ENCODE measurements at regions not wholly inside any gene's neighbourhood (a gene's known extent, or its start where the extent isn't known, plus 50 kb on each side); places are given as distances from the start of the nearest gene placed in this dataset.

DNA sequence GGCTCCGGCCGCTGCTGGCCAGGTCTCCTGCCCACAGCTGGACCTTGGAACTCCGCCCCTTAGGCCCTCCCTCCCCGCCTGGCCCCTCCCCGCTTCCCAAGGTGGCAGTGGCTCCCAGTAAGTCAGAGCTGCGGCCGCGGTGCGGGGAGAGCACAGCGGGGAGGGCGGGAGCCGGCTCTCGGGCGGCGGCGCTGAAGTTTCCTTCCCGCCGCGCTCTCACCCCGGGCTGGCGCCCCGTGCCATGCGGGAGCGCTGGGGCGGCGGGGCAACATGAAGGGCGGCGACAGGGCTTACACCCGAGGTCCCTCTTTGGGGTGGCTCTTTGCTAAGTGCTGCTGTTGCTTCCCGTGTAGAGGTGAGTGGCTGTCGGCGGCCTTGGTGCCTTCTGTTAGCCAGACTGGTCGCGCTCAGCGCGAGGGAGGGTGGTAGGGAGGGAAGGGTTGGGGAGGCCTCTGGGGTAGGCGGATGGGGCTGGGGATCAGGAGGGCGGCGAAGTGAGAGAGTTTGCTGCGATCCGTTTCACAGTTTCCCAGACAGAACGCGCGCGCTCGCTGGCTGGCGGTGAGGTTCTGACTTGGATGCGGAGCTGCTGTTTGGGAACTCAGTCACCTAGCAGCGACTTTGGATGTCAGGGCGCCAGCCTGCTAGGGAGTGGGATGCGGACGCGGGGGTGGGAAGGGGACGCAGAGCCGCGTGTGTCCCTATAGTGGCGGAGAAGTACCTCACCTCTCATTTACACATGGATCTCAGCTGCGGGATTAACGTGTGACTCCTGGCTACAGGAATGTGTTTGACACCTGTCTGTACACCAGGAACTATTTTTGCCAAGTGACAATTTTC lies 145.5 kb upstream of the UMPS start (continued):
- TF ChIP-seq ZNF446 (CRISPR knock-in tag; IDR thresholded peaks at IDR 0.05) (no peak), FOXC1 (CRISPR knock-in tag; IDR thresholded peaks at IDR 0.05; ENCODE audit: borderline replicate concordance) (no peak), DNMT3B (CRISPR knock-in tag; conservative IDR thresholded peaks at IDR 0.05) (no peak), ZNF253 (CRISPR knock-in tag; IDR thresholded peaks at IDR 0.05; ENCODE audit: borderline replicate concordance) (no peak), ZNF17 (CRISPR knock-in tag; IDR thresholded peaks at IDR 0.05) (0 out of 2 replicates have a peak, but pooled peaks have one; percentile 73), NFKBIZ (CRISPR knock-in tag; IDR thresholded peaks at IDR 0.05) (no peak), NFATC3 (CRISPR knock-in tag; IDR thresholded peaks at IDR 0.05) (no peak), SP4 (CRISPR knock-in tag; IDR thresholded peaks at IDR 0.05) (peak; percentile 61; the same call in 1 of the 2 replicates), ZFP36L2 (CRISPR knock-in tag; IDR thresholded peaks at IDR 0.05) (no peak), ZBTB7B (CRISPR knock-in tag; IDR thresholded peaks at IDR 0.05) (no peak), ZSCAN21 (CRISPR knock-in tag; IDR thresholded peaks at IDR 0.05; ENCODE audit: borderline replicate concordance) (0 out of 2 replicates have a peak, but pooled peaks have one; percentile 27), ZNF101 (CRISPR knock-in tag; IDR thresholded peaks at IDR 0.05; ENCODE audit: borderline replicate concordance, low read depth) (no peak), KMT2B (CRISPR knock-in tag; IDR thresholded peaks at IDR 0.05) (peak; percentile 52), ELF3 (CRISPR knock-in tag; IDR thresholded peaks at IDR 0.05) (peak; percentile 10; the same call in 1 of the 2 replicates), FOXA1 (IDR thresholded peaks at IDR 0.05) (no peak), FOXA1 (CRISPR knock-in tag; IDR thresholded peaks at IDR 0.05) (no peak), SAFB2 (CRISPR knock-in tag; IDR thresholded peaks at IDR 0.05; ENCODE audit: borderline replicate concordance, low read depth) (no peak; the same call in 1 of the 2 replicates), ZFP37 (CRISPR knock-in tag; IDR thresholded peaks at IDR 0.05; ENCODE audit: borderline replicate concordance) (0 out of 2 replicates have a peak, but pooled peaks have one; percentile 25), NFYC (CRISPR knock-in tag; IDR thresholded peaks at IDR 0.05) (no peak), ONECUT2 (CRISPR knock-in tag; IDR thresholded peaks at IDR 0.05) (no peak), KLF16 (CRISPR knock-in tag; IDR thresholded peaks at IDR 0.05) (no peak; a peak in 2 of 4 replicates)
- TF ChIP-seq, protein P1, sequence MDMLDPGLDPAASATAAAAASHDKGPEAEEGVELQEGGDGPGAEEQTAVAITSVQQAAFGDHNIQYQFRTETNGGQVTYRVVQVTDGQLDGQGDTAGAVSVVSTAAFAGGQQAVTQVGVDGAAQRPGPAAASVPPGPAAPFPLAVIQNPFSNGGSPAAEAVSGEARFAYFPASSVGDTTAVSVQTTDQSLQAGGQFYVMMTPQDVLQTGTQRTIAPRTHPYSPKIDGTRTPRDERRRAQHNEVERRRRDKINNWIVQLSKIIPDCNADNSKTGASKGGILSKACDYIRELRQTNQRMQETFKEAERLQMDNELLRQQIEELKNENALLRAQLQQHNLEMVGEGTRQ (IDR thresholded peaks at IDR 0.05; ENCODE audit: low read depth, low read length) = no peak
- TF ChIP-seq, protein P1 (CRISPR knock-in tag; IDR thresholded peaks at IDR 0.05; ENCODE audit: borderline replicate concordance) = peak; percentile 37; the same call in 1 of the 2 replicates
- TF ChIP-seq, protein P2, sequence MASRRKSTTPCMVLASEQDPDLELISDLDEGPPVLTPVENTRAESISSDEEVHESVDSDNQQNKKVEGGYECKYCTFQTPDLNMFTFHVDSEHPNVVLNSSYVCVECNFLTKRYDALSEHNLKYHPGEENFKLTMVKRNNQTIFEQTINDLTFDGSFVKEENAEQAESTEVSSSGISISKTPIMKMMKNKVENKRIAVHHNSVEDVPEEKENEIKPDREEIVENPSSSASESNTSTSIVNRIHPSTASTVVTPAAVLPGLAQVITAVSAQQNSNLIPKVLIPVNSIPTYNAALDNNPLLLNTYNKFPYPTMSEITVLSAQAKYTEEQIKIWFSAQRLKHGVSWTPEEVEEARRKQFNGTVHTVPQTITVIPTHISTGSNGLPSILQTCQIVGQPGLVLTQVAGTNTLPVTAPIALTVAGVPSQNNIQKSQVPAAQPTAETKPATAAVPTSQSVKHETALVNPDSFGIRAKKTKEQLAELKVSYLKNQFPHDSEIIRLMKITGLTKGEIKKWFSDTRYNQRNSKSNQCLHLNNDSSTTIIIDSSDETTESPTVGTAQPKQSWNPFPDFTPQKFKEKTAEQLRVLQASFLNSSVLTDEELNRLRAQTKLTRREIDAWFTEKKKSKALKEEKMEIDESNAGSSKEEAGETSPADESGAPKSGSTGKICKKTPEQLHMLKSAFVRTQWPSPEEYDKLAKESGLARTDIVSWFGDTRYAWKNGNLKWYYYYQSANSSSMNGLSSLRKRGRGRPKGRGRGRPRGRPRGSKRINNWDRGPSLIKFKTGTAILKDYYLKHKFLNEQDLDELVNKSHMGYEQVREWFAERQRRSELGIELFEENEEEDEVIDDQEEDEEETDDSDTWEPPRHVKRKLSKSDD (CRISPR knock-in tag; IDR thresholded peaks at IDR 0.05; ENCODE audit: low read depth) = no peak
- TF ChIP-seq, protein P3, sequence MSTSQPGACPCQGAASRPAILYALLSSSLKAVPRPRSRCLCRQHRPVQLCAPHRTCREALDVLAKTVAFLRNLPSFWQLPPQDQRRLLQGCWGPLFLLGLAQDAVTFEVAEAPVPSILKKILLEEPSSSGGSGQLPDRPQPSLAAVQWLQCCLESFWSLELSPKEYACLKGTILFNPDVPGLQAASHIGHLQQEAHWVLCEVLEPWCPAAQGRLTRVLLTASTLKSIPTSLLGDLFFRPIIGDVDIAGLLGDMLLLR (CRISPR knock-in tag; IDR thresholded peaks at IDR 0.05) = no peak

Data from HepG2 (cell line).